Occipital lobe (tissue), 1 donor: ENCODE measurements at regions not wholly inside any gene's neighbourhood (a gene's known extent, or its start where the extent isn't known, plus 50 kb on each side); places are given as distances from the start of the nearest gene placed in this dataset.
"Not testable (repeated sequence)": the region's sequence is repeated elsewhere in the genome, so short reads cannot be mapped to it uniquely, and the experiment has no call there.

Experiments
- DNase-seq: peaks from one replicate; lab custom pipeline; 2025; lab: John Stamatoyannopoulos, UW

DNA sequence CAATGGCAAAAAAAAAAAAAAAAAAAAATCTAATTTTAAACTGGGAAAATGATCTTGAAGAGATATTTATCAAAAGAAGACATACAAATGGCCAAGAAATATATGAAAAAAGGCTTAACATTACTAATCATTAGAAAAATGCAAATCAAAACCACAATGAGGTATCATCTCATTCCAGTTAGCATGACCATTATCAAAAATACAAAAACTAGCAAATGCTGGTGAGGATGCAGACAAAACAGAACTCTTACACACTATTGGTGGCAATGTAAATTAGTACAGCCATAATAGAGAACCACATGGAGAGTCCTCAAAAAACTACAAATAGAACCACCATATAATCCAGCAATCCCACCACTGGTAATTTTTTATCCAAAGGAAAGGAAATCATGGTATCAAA, 489.6 kb downstream of the TNS3 start:
- DNase-seq: no peak

GRCh38 chr7:47091141-47091540, 490.8 kb downstream of the TNS3 start:
- no peak for DNase-seq

DNA sequence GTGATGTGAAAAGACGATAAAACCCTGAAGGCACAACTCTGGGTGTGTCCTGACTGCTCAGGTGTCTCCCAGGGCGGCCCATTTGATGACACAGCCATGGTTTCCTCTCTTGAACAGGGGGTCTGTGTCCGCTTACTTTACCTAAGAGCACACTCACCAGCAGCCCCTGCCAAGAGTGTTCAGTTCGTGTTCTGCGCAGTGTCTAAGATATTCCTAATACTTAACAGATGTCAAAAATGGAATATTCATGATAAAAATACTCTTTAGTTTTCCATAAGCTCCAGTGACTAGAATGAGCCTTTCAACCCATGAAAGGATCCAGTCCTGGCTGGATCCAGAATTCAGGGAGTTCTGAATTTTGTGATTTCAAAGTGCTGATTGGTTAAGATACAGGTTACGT, 492.4 kb downstream of the TNS3 start:
- no peak for DNase-seq

DNA sequence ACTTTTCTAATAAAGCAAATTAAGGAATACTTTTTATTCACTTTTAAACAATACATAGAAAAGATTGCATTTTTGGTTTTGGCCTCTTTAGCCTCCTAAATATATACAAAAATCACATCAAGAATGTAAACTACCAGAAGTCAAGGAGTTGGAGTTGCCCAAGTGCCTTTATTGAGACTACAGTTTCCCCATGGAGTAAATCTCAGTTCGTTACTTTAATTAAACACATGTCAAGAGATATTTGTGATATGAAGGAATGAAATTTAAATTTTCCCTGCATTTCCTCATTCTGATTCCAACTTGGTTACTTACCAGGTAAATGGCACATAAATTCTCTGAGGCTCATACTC, 492.9 kb downstream of the TNS3 start:
- no peak for DNase-seq

DNA sequence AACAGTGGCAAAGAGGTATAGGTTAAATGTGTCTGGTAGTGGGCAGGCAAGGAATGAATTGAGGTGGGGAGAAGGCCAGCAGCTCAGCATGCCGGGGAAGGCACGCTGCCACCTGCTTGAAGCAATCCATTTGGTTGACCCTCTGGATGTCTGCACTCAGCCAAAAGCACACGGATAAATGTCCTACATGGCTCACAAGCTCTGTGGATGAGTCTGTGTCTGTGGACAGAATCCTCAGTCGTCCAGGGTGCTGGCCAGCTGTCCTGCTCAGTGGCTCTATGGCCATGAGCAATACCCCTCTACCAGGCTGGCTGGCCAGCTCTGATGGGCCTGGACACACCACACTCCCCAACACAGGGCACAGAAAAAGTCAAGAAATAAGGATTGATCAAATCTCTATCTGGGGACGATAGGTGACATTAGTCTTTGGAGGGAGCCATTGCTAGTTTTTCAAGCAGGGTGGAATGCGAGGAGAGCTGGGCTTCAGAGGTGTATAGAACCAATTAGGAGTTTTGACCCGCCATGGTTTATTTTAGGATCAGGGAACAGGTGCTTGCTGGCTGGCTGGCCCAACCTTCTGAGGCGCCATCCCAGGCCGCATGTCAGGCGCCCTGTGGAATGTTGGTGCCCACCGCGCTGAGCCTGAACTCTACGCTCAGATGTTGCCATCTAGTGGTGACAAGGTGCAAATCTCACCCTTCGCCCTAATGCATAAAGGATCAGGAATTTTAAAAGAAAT, 493.4 kb downstream of the TNS3 start:
- DNase-seq: peak; percentile 11

DNA sequence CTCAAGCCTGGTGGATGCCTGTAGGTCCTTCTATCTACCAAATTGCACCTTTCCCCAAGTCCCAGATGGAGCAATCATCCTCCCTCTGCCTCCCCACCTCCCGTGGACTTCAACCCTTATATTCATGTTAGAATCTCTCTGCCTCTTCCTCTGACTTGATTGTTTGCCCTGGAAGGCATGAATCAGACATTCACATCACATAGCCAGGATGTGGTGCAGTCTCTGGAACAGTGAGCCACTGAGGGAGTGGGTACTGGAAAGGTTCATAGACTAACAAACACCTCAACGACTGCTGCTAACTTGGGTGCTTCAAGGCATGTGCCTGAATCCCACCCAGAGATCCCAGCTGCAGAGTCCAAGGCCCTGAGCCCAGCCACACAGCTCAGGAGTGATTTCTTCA, 494.0 kb downstream of the TNS3 start:
- no peak for DNase-seq

GRCh38 chr7:47085491-47086275, 496.2 kb downstream of the TNS3 start:
- no peak for DNase-seq

DNA sequence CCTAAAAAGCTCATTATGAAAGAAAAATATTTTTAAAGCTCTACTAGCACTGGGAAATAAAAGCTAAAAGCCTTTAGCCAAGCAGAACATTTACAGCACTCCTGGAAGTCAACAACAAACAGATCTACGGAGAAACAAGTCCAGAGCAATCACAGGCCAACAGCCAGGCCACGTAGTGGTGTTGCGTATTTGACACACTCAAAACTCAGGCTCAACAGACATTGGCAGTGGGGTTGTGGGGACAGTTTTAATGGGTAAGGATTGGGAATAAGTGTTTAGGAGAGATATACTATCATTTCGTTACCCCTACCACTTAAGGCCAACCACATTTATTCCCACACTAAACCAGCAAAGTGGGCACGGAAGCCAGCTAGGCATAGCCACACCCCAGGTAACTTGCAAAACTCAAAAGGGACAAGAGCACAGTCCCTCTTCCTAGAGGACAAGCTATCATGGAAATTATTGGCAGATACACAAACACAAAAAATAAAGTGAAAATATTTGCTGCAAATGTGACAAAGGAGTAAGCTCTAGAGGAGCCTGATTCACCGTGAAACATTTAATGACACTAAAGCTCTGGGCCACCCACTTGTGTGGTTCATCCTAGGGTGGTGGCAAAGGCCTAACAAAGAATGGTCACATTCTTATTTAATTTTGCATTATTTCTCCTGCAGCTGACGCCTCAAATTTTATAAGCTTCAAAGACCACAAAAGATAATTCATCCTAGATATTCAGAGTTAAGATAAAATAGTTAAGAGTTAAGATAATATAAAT, 498.2 kb downstream of the TNS3 start:
- DNase-seq: no peak

GRCh38 chr7:47080816-47081215, 501.1 kb downstream of the TNS3 start:
- no peak for DNase-seq

DNA sequence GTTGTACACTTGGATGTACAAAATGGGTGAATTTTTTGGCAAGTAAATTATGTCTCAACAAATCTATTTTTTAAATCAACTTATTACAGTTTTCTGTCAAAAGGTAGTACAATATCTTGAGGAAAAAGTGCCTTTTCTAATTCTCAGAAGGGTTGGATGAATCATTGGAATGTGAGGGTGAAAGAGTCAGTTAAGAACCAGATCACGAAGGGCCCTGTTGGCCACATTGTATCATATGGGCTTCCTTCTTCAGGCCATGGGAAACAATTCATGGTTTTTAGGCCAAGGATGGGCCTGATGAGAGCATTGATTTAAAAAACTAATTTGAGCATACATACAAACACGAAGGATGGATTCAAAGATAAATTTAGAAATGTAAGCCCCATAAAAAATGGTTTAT, 503.7 kb downstream of the TNS3 start:
- DNase-seq: no peak

GRCh38 chr7:47074702-47075153, 507.2 kb downstream of the TNS3 start:
- no peak for DNase-seq

- no peak for DNase-seq
Observed at GRCh38 chr7:47073284-47073683, 508.6 kb downstream of the TNS3 start.

DNA sequence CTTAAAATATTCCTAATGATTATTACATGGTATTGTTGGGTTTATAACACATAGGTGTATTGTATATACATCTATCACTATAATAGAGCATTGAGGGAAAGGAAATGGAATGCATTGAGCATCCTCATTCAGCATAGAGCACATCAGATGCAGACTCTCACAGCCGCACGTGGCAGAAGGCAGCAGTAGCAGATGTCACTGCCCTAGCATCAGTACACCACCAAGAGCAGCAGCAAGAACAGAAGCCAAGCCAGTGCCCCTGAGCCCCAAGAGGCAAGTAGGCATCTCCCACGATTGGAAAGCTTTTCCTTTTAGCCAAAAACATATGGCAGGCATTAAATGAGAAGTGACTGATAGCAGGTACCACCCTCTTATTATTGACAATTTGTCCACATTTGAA, 510.0 kb downstream of the TNS3 start:
- DNase-seq: no peak

- no peak for DNase-seq
Observed at GRCh38 chr7:47069385-47070076, 512.4 kb downstream of the TNS3 start.

DNA sequence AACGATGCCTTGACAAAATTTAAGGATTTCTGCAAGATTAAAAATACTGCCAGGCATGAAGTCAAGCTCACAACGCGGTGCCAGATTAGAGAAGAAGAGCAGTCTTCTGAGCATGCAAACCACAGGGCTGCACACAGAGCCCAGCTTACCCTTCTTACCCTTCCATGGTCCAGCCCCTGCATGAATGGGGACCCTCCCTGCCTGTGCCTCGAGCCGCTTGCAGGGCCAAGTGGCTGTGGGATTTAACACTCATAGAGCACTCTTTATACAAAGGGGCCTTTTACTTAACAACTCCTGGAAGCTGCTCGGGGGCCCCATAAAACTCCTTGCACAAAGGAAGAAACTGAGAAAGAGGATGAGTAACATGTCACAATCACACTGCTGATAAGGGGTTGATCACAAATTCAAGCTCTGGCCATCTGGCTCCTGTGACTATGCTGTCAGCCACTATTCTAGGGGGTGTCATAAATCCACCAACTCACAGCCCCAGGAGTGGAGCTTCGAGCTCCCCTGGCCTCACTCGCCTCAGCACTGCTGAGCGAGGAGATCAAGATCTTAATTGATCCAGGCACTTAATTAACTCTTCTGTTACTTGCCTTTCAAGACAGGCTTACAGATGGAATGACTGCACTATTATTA, 514.8 kb downstream of the TNS3 start:
- no peak for DNase-seq

- DNase-seq: no peak
Observed at GRCh38 chr7:47056731-47057130, 525.2 kb downstream of the TNS3 start.

DNA sequence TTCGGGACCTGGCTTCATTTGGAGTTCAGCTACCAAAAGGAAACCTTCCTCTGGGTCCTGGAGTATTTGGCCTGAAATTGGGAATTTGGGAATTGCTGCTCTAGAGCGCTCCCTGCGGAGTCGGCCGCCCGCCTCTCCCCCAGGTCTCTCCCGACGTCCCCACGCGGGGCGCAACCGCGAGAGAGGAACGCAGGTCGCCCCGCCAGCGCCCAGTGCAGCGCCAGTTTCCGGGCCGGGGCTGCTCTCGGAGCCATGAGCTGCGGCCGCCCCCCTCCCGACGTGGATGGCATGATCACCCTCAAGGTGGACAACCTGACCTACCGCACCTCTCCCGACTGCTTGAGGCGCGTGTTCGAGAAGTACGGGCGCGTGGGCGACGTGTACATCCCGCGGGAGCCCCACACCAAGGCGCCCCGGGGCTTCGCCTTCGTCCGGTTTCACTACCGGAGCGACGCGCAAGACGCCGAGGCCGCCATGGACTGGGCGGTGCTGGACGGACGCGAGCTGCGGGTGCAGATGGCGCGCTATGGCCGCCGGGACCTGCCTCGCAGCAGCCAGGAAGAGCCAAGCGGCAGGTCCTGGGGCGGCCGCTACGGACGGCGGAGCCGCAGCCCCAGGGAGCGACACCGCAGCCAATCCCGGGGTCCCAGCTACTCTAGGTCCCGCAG, 529.2 kb downstream of the TNS3 start:
- DNase-seq: not testable (repeated sequence)

- DNase-seq: no peak
Observed at GRCh38 chr7:47049234-47049774, 532.6 kb downstream of the TNS3 start.

- no peak for DNase-seq
Observed at GRCh38 chr7:47047384-47047783, 534.5 kb downstream of the TNS3 start.

GRCh38 chr7:47046949-47047348, 535.0 kb downstream of the TNS3 start:
- no peak for DNase-seq
